Epithelial cell of proximal tubule (primary cell): ENCODE measurements at regions not wholly inside any gene's neighbourhood (a gene's known extent, or its start where the extent isn't known, plus 50 kb on each side); places are given as distances from the start of the nearest gene placed in this dataset.

Source experiments
- DNase-seq: peaks from one replicate; pipeline ENCODE4 v3.0.0-alpha.2; 2011; ENCODE audit warnings: low read depth
- H3K4me3 ChIP-seq: 2 replicates; pipeline ENCODE4 v1.5.1; 2011; ENCODE audit warnings: low read depth, mild to moderate bottlenecking, low read length
- CTCF ChIP-seq: conservative IDR thresholded peaks from 2 replicates; pipeline ENCODE4 v1.5.1; 2012; ENCODE audit warnings: low read depth, mild to moderate bottlenecking, low read length

GRCh38 chr11:19320827-19321226 lies 80.1 kb upstream of the E2F8 start:
- H3K4me3 ChIP-seq, result no peak overlapping the region
- TF ChIP-seq CTCF, result no peak
- no peak for DNase-seq

- no peak overlapping the region for H3K4me3 ChIP-seq
- DNase-seq, result no peak
- TF ChIP-seq CTCF, result no peak
These were observed 75.7 kb upstream of the E2F8 start for GRCh38 chr11:19316434-19316833.

GRCh38 chr11:19315511-19315910 lies 74.8 kb upstream of the E2F8 start:
- no peak overlapping the region for H3K4me3 ChIP-seq
- TF ChIP-seq CTCF, result no peak
- DNase-seq, result no peak

GRCh38 chr11:19313140-19313539 lies 72.4 kb upstream of the E2F8 start:
- H3K4me3 ChIP-seq, result no peak overlapping the region
- no peak for TF ChIP-seq CTCF
- DNase-seq, result no peak

- TF ChIP-seq CTCF, result peak; percentile 98
- no peak for DNase-seq
- no peak overlapping the region for H3K4me3 ChIP-seq
These were observed 70.7 kb upstream of the E2F8 start for GRCh38 chr11:19311308-19312030.

GRCh38 chr11:19307498-19307897 lies 66.8 kb upstream of the E2F8 start:
- DNase-seq, result no peak
- no peak for TF ChIP-seq CTCF
- no peak overlapping the region for H3K4me3 ChIP-seq
